NCI-H748 treated with DMSO at 0.1 percent for 48 hours (cell line): ENCODE measurements at regions not wholly inside any gene's neighbourhood (a gene's known extent, or its start where the extent isn't known, plus 50 kb on each side); places are given as distances from the start of the nearest gene placed in this dataset.
"Not testable (repeated sequence)": the region's sequence is repeated elsewhere in the genome, so short reads cannot be mapped to it uniquely, and the experiment has no call there.

Experiments used
- DNase-seq: peaks from one replicate; lab custom pipeline; 2025; lab: John Stamatoyannopoulos, UW

DNA sequence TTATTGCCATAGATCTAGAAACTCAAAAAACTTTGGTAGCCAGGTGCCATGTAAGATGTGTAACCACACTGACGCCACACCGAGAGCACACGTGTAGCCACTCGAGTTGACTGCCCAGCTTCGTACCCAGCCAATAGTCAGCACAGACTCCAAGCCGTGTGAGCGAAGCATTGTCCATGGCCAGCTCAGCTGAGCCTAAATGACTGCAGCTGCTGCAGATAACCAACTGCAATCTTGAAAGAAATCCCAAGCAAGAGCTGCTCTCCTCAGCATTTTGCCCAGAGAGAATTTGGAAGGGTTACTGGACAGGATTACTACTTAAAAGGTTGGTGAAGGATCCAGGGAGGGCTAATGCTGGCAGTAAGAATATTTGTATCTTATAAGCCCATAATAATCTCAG is 193.0 kb upstream of the THRB start:
- DNase-seq: no peak

DNA sequence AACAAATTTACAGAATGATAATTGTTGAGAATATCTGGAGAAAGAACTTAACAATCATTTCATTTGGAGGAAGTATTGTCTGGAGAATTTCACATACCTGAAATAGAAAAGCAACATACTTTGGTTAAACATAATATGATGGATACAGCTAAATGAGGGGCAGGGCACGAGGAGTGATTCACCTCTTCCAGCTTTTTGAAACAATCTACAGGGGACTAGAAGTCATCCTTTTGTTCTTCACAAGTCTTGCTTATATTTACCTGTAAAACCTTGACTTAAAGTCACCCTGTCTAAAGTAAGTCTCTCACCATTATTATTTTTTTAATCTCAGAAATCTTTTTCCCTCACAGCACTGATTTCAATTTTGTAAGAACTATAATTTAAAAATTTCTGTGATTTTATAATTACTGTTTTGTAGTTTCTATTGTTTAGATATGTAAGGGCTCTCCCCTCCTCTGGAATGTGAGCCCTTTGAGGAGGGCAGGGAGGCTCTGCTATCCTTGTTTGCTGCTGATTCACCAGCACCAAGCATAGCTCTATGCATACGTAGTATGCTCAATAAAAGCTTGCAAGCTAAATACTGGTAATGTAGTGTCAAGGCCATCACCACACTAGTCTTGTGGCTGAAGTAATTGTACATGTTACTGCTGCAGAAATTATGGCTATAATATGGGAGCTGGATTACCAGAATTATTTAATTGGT is 193.9 kb upstream of the THRB start:
- DNase-seq: no peak

DNA sequence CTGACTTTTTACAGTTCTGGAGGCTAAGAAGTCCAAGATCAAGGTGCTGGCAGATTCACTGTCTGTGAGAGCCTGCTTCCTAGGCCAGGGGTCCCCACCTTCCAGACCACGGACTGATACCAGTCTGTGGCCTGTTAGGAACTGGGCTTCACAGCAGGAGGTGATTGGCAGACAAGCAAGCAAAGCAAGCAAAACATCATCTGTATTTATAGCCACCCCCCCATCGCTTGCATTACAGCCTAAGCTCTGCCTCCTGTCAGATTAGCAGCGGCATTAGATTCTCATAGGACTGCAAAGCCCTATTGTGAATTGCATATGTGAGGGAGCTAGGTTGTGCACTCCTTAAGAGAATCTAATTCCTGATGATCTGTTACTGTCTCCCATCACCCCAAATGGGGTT is 194.7 kb upstream of the THRB start:
- DNase-seq: no peak

DNA sequence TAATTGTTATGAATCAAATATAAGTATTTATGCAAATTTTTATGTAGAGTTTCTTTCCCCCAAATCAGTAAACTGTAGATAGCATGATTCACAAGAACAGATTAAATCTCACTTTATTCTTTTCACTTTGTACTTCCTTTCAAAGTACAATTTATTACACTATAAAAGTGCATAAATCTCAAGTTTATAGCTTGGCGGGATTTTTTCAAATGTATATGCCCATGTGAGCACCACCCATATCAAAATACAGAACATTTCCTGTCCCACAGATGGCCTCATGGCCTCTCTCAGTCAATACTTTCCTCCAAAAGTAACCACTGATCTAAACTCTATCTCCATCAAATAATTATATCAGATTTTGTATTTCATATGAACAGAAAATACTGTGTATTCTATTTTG is 196.1 kb upstream of the THRB start:
- no peak for DNase-seq

DNA sequence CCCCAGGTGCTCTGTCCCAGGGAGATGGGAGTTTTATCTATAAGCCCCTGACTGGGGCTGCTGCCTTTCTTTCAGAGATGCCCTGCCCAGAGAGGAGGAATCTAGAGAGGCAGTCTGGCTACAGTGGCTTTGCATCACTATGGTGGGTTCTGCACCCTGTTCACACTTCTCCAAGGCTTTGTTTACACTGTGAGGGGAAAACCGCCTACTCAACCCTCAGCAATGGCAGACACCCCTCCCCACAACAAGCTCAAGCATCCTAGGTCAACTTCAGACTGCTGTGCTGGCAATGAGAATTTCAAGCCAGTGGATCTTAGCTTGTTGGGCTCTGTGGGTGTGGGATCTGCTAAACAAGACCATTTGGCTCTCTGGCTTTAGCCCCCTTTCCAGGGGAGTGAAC is 204.4 kb upstream of the THRB start:
- DNase-seq: not testable (repeated sequence)

DNA sequence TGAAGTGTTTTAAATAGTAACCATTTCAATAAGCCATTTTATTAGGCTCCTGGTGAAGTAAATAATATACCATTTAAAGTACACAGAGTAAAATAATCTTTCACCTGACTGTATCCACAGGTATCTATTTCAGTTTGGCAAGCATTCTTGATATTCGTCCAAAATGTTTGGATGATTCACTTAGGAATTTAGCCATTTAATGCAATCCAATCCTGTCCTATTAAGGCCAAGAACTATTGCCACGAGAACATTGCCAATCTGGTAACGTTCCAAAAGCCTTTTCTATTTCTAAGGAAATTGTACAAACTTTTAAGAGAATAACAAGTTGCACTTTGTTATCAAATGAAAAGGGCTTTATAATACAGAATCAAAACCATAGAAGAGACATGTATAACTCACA is 209.8 kb upstream of the THRB start:
- DNase-seq: no peak

DNA sequence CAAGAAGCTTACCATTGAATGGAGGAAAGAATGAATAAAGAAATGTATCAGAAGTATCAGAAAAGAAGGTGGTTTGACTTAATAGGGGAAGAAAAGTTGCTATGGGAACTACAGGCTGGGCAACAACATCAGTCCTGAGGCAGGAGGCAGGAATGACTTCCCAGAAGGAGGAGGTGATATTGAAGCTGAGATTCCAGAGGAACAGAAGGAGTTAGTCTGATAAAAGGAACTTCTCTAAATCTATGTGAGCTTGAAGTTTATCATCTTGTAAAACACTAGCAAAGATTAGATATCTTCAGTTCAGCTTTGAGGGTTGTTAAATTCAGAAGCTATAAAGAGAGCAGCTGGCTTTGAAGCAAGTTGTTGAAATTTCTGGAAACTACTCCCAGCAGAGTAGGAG is 213.3 kb upstream of the THRB start:
- no peak for DNase-seq

DNA sequence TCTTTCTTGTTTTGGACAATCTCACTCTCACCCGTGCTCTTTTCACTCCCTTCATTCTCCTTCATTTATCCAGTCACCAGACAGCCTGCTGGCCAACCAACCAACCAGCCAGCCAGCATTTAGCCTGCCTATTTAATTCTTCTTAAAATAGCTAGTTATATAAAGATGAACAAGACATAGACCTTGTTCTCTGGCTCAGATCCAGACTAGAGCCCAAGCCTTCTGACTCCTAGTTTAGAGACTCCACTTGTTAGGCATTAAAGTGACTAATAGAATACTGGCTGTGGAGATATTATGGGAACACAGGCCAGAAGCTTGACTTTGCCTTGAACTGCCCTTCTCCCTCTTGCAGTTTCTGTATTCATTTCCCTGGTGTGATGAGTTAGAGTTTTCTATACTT is 215.3 kb upstream of the THRB start:
- DNase-seq: no peak

DNA sequence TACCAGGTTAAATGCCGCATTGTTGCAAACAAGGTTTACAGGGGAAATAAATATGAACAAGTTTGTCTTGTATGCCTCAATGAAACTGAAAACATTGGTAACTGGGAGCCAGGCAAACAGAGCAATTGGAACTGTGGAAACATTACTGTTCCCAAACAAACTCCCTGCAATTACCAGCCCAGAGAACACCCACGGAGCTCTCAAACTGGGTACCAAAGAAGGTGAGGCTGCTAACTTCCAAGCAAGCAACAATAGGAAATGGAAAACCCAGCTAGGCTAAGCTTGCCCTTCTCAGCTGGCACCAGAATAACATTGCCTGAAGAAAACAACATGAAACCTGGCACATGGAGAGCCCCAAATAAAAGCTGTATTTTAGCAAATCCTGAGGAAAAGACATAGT is 218.9 kb upstream of the THRB start:
- DNase-seq: no peak

DNA sequence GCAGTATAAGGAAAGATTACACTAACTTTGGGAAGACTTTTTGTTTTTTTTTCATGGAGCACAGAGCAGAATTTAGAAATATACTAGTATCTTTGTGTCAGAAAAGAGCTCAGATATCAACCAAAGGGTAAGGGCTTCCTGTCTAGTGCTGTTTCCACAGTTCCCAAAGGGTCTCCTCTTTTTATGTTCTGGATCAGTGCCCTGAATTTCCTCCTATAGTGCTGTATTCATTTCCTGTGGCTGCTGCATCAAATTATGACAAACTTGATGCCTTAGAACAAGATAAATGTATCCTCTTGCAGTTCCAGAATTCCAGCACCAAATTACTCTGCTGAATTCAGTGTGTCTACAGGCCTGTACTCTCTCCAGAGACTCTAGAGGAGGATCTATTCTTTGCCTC is 219.8 kb upstream of the THRB start:
- DNase-seq: no peak

DNA sequence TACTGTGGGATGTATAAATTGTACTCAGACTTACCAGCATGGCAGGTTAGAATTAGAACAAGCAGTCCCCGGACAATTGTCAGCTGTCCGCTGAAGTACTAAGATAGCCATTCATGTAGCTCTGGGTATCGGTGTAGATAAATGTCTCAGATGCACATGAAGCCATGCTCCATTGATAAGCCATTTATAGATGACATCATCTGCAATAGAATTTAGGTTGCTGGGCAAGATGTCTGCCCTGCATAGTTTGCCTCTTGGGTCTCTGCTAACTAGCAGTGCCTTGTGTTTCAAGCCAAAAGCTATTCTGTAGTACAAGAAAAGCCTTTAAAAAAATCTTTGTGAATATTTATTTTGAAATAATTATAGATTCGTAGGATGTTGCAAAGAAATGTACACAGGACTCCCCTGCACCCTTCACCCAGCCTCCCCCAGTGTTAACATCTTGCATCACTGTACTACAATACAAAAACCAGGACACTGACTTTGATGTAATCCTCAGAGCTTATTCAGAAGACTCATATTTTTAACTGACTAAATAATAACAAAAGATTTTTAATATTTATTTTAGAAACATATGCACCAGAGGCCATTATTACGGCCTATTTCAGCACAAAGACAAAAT is 220.6 kb upstream of the THRB start:
- no peak for DNase-seq

DNA sequence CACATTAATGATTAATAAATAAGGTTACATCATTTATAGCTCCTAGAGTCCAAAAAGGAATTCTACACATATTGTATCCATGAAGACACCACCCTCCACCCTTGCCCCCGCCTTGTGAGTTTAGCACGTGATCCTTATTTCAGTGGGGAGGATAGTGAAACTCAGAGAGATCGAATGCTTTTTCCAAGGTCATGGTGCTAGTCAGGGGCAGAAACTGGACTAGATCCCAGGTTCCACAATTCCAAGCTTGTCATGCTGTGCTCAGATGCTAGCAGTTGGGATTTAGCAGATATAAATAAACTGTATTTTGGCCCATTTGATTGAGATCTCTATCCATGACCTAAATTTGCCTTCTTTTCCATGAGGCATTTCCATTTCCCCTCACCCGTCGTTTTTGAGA is 227.4 kb upstream of the THRB start:
- no peak for DNase-seq

DNA sequence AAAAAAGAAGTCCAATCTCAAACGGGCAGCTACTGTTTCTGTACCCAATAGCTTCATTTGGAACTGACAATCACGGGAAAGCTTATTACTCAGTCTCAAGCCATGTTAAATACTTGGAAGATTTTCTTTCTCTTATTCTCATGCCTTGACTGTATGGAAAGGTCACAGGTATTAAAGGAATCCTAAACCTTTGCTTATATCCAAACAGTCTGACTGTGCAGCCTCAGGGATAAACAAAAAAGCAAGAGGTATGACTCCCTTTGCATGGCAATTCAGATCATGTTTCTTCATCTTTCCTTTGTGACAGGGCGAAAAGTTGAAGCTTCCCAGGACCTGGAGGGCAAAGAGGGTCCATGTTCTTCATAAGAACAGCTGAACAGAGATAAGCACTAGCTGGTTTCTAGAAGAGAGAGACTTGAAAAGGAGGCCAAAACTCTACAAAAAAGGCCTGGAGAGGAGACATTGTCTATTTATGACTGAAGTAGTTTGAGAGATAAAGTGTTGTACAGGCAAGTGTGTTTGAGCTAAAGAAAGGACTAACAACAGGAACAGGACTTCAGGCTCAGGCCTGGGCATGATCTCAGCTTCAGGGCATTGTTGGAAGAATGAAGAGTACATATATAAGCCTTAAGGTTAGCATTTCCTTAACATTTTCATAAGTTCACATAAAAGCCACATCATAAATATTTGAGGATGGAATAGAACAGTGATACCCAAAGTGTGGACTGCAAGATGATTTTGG is 231.0 kb upstream of the THRB start:
- DNase-seq: no peak

DNA sequence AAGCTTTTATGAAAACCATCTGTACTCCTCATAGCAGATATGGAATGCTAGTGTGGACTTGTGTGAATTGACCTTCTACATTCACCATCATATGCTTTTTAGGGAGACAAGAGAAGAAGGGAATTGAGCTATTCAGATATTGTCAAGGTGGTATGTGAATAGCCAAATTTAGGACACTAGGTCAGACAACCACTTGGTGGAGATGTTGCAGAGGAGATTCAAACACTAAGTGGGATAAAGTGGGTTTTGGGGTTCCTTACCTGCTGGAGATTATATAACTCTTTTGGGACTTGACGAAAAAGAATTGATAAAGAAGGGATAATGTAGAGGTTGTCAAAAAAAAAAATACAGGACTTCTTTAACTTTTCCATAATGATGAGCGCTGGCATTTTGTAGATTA is 231.8 kb upstream of the THRB start:
- DNase-seq: no peak

DNA sequence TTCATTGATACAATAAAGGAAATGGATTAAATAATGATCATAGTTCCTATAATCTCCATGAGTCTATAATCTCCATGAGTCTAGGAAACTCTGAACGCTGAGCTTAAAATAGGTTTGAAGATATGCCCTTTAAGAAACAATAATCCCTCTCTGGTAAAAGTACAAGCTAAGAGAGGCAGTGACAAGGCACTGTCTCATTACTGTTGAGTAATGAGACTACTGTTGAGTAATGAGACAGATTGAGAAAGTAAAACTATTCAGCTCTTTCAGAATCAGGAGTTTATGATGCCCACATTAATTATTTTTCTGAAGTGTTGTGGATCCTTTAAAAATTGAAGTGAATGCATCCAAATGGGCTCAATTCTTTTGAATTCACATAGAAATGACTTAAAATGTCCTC is 235.5 kb upstream of the THRB start:
- DNase-seq: no peak

DNA sequence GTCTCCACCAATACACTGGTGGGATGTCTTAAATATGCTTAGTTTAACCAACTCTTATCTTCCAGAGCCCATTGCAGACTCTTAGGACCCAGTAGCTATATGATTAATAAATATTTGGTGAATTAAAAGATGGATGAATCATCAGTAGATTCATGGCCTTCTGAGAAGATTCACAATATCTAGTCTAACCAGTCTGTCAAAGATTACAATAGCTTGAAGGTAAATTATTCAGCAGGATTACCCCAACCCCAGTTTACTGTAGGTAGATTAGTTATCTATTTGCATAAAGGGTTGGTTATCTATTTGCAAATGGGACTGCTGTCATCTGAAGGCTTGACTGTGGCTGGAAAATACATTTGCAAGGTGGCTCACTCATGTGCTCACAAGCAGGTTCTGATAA is 239.4 kb upstream of the THRB start:
- no peak for DNase-seq

DNA sequence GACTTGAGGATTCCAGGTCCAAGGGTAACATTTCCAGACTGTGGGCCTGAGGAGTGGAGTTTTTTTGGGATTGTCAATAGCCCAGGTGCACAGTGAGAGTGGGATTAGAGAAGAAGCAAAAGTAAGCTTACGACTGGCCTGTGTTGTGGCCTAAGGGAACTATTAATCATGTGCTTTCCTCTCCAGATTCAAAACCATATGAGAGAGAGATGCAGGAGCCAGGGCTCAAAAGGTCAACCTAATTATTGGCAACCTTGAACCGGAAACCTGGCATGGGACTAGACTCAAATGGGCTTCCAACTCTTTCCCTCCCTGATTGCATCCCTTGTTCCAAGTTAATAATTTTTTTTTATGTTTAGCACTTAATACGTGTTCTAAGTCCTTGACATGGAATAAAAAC is 242.1 kb upstream of the THRB start:
- DNase-seq: no peak

DNA sequence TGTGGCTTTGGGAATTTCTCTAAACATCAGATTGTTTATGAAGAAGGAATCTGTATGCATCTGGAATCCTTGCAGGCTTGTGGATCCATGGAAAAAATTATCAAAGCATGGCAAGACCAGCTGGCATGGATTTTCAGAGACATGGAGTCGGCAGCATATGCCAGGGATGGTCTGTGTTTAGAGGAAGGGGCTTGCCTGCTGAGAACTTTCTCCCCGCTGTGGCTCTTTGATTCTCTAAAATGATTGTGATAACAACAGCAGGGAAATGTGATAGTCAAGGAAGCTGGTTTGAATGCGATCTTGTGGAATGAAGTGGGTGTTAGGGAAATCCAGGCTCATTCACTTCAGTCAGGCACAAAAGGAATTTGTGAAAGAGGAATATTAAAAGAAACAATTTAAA is 245.7 kb upstream of the THRB start:
- DNase-seq: no peak

DNA sequence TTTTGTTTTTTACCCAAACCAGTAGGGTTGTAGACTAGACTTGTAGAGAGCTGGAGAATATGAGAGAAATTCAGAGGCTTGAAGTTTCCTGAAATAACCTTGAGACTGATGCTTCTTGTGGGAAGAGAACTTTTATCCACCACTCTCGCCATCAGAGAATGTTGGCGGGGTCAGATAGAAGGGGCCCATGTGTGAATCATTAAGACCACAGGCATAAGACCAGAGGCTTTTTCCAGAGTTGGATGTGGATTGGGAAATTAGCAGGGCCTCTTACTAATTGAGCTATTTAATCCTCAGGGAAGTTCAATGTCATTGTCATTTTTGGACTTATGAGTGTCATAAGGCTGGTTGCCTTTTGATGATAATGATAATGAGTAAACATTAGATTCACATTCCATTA is 246.9 kb upstream of the THRB start:
- no peak for DNase-seq

DNA sequence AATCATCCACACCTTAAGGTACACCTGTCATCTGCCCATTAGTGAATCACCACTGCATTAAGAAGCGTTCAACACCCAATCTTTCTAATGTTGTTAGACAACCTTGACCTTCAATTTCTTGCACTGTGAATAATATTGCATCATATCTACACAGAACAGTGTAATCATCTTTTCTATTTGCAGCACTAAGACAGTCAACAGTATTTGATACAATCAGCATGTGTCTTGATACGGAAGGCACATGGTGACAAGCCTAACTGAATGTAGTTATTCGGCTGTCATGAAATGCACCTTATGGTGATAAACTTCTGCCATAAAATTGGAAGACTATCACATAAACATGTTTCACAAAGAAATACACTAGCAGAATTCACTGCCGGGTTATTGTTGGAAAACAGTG is 253.9 kb upstream of the THRB start:
- DNase-seq: no peak

DNA sequence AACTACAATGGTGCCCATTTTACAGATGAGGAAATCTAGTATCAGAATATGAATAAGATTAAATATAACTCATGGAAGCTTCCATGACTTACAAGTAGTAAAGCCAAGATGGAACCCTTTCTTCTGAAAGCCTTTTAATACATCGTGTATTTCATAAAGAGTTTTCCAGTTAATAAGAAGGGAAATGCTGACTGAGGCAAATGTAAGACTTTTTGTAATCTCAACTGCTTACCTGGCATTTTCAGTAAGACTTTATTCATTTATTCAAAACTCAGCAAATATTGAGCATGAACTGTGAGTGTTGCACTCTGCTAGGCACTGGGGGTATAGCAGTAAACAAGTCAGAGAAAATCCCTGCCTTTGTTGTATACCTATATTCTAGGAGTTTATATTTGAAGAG is 256.4 kb upstream of the THRB start:
- DNase-seq: no peak

DNA sequence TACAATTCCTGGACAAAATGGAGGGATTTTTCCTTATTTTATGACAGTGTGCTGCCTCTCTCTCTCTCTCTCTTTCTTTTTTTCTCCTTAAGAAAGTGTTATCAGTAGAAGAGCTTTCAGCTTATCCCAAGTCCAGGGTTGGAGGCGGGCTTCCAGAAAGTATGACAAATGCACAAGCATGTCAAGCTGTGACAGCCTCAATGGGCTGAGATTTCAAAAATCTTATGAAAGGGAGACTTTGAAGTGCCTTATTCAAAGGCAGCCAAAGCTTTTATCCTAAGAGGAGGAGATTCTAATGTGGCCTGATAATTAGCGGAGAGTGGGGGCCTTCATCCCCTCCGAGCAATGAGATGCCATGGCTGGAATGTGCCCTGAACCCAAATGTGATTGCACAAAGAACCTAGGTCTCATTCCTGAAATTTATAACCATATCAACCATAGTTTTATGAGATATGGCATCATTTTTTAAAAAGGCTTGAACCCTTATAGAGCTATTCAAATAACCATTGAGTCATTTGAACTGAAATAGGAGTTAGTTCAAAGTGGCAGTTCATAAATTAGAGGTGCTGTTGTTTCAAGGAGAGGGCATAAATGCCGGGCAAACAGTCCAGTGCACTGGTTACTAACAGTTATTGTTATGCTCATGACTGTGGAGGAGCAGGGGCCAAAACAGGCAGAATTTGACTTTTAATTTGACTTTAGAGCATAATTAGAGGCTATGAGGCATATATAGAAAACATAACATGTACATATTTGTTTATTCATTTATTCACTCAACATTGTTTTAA is 261.6 kb upstream of the THRB start:
- no peak for DNase-seq

DNA sequence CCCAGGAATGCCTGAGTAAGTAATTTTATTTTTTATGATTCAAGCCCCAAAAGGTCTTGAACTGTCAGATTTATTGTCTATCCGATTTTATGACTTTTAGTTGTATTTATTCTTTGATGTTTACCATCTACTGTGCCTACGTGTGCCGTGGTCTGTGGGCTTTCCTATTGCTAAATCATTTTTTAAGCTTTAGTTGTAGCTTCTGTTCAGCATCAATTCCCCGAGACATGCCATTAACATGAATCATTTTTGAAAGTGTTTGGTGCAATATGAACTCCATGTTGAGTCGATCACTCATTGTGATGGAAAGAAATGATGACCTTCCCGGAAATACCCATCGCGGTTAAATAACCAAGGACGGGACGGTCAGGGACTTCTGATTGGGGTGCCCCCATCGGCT is 268.7 kb upstream of the THRB start:
- DNase-seq: no peak
